ENCODE measurements at regions not wholly inside any gene's neighbourhood (a gene's known extent, or its start where the extent isn't known, plus 50 kb on each side); places are given as distances from the start of the nearest gene placed in this dataset.

GRCh38 chr2:223470602-223471001 lies 131.6 kb downstream of the SCG2 start:
- TF ChIP-seq ZNF274 (IDR thresholded peaks at IDR 0.05; ENCODE audit: insufficient read depth, insufficient read length) = no peak
- TF ChIP-seq KDM1A (IDR thresholded peaks at IDR 0.05; ENCODE audit: borderline replicate concordance) = no peak
- TF ChIP-seq CEBPB (IDR thresholded peaks at IDR 0.05; ENCODE audit: borderline replicate concordance in 1 of 2, low read depth in 2 of 2, low read length in 2 of 2) = no peak
- no peak for TF ChIP-seq FOS (IDR thresholded peaks at IDR 0.05; ENCODE audit: borderline replicate concordance, extremely low read depth, insufficient read length)
- TF ChIP-seq POLR2A (IDR thresholded peaks at IDR 0.05; ENCODE audit: low read depth, low read length) = no peak

All from GM12878 (cell line).